ENCODE measurements at regions not wholly inside any gene's neighbourhood (a gene's known extent, or its start where the extent isn't known, plus 50 kb on each side); places are given as distances from the start of the nearest gene placed in this dataset.
"Not testable (repeated sequence)": the region's sequence is repeated elsewhere in the genome, so short reads cannot be mapped to it uniquely, and the experiment has no call there.

DNA sequence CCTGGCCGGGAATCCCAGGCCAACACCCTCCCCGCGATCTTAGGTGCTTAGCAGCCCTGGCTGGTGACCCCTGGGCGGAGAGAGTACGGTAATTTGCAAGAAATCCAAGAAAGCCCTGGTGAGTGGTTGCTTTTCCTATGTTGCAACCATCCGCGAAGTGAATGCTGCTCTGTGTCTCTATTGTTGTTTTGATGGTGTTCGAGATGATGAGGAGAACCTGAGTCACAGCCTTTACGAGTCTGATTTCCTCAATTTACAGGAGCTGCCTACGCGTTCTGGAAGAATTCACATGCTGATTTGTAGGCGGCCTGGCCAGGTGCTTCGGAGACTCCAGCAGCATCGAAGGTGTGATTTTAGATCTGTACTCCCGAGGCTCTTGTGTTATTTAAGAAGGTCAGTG, 63.3 kb downstream of the TMEM235 start:
- ATAC-seq (ENCODE audit: low read depth) (no peak), DNase-seq (no peak)
- TF ChIP-seq CTCF (IDR thresholded peaks at IDR 0.05), result no peak
- TF ChIP-seq EZH2 (IDR thresholded peaks at IDR 0.05; ENCODE audit: borderline replicate concordance, insufficient read depth, low read depth, low read length, poor library complexity, severe bottlenecking), result no peak
- Mint-ChIP-seq H3K27ac (no peak overlapping the region), H3K4me3 (no peak overlapping the region), H3K27me3 (no peaks in the 10 kb centered on the region), H3K4me1 (no peaks in the 10 kb centered on the region), H3K9me3 (ENCODE audit: insufficient read depth) (no peaks in the 10 kb centered on the region)
- Histone ChIP-seq H3K36me3 (replicated peaks in 1 of 2; ENCODE audit: control extremely low read depth in 1 of 2, control insufficient read depth in 1 of 2, extremely low read depth in 1 of 2, insufficient read depth in 2 of 2, low read length in 1 of 2) (no peaks in the 10 kb centered on the region), H2AFZ (ENCODE audit: insufficient read depth, low read depth, low read length, poor library complexity, severe bottlenecking) (no peak overlapping the region), H3K27ac (ENCODE audit: low read length in 2 of 2) (no peak overlapping the region), H3K4me2 (replicated peaks; ENCODE audit: low read depth, low read length, poor library complexity, severe bottlenecking) (no peak overlapping the region), H3K9me3 (ENCODE audit: control extremely low read depth in 1 of 3, control insufficient read depth in 2 of 3, insufficient read depth in 1 of 3, low read length in 2 of 3) (no peaks in the 10 kb centered on the region), H4K20me1 (ENCODE audit: control insufficient read depth, insufficient read depth, low read length, poor library complexity, severe bottlenecking) (no peaks in the 10 kb centered on the region), H3K79me2 (ENCODE audit: control insufficient read depth, insufficient read depth, low read length) (no peaks in the 10 kb centered on the region), H3K4me1 (ENCODE audit: control insufficient read depth in 2 of 2, insufficient read depth in 2 of 2, low read length in 2 of 2) (peaks cover 3 to 5% of the 10 kb centered on the region in 2 donors), H3K4me3 (ENCODE audit: control extremely low read depth in 1 of 5, extremely low read depth in 1 of 5, insufficient read depth in 1 of 5, low read depth in 2 of 5, low read length in 4 of 5) (no peak overlapping the region), H3K27me3 (replicated peaks in 1 of 4; ENCODE audit: control extremely low read depth in 1 of 4, control insufficient read depth in 3 of 4, insufficient read depth in 4 of 4, low read length in 3 of 4) (no peaks in the 10 kb centered on the region), H3K9ac (ENCODE audit: low read length) (no peak overlapping the region)
- POLR2A ChIA-PET, result no interaction called here
- 94% methylated on average over 15 of the region's 15 CpGs for WGBS (ENCODE audit: insufficient coverage)
- CTCF ChIA-PET, result interaction anchor here (9.2 kb wide), 1 partner anchor 128 kb away, joined by 86 read pairs; no protein-coding TSS in a partner anchor
- intact Hi-C loops (cut with micrococcal nuclease), result no loop called here

GRCh38 chr17:78294356-78294755, 62.9 kb downstream of the TMEM235 start:
- Mint-ChIP-seq H3K27me3 (no peaks in the 10 kb centered on the region), H3K9me3 (ENCODE audit: insufficient read depth) (no peaks in the 10 kb centered on the region), H3K4me3 (no peak overlapping the region), H3K4me1 (no peaks in the 10 kb centered on the region), H3K27ac (no peak overlapping the region)
- H3K9ac ChIP-seq (ENCODE audit: low read length), result no peak overlapping the region
- WGBS (ENCODE audit: insufficient coverage), result 93% methylated on average over 8 of the region's 9 CpGs
- H3K27me3 ChIP-seq (replicated peaks in 1 of 4; ENCODE audit: control extremely low read depth in 1 of 4, control insufficient read depth in 3 of 4, insufficient read depth in 4 of 4, low read length in 3 of 4), result no peaks in the 10 kb centered on the region
- ChIA-PET POLR2A (no interaction called here), CTCF (interaction anchor here (9.2 kb wide), 1 partner anchor 128 kb away, joined by 86 read pairs; no protein-coding TSS in a partner anchor)
- DNase-seq, result no peak
- H3K9me3 ChIP-seq (ENCODE audit: control extremely low read depth in 1 of 3, control insufficient read depth in 2 of 3, insufficient read depth in 1 of 3, low read length in 2 of 3), result no peaks in the 10 kb centered on the region
- no peaks in the 10 kb centered on the region for H3K36me3 ChIP-seq (replicated peaks in 1 of 2; ENCODE audit: control extremely low read depth in 1 of 2, control insufficient read depth in 1 of 2, extremely low read depth in 1 of 2, insufficient read depth in 2 of 2, low read length in 1 of 2)
- no peak overlapping the region for H3K27ac ChIP-seq (ENCODE audit: low read length in 2 of 2)
- H4K20me1 ChIP-seq (ENCODE audit: control insufficient read depth, insufficient read depth, low read length, poor library complexity, severe bottlenecking), result no peaks in the 10 kb centered on the region
- intact Hi-C loops (cut with micrococcal nuclease), result no loop called here
- H3K79me2 ChIP-seq (ENCODE audit: control insufficient read depth, insufficient read depth, low read length), result no peaks in the 10 kb centered on the region
- H3K4me2 ChIP-seq (replicated peaks; ENCODE audit: low read depth, low read length, poor library complexity, severe bottlenecking), result no peak overlapping the region
- H3K4me3 ChIP-seq (ENCODE audit: control extremely low read depth in 1 of 5, extremely low read depth in 1 of 5, insufficient read depth in 1 of 5, low read depth in 2 of 5, low read length in 4 of 5), result no peak overlapping the region
- no peak overlapping the region for H2AFZ ChIP-seq (ENCODE audit: insufficient read depth, low read depth, low read length, poor library complexity, severe bottlenecking)
- ATAC-seq (ENCODE audit: low read depth), result no peak
- TF ChIP-seq CTCF (IDR thresholded peaks at IDR 0.05) (no peak), EZH2 (IDR thresholded peaks at IDR 0.05; ENCODE audit: borderline replicate concordance, insufficient read depth, low read depth, low read length, poor library complexity, severe bottlenecking) (no peak)
- H3K4me1 ChIP-seq (ENCODE audit: control insufficient read depth in 2 of 2, insufficient read depth in 2 of 2, low read length in 2 of 2), result peaks cover 3 to 9% of the 10 kb centered on the region in 2 donors

- 82% methylated on average over 4 of the region's 6 CpGs for WGBS (ENCODE audit: insufficient coverage)
- intact Hi-C loops (cut with micrococcal nuclease); H3K27ac Mint-ChIP-seq; DNase-seq; H4K20me1 ChIP-seq (ENCODE audit: control insufficient read depth, insufficient read depth, low read length, poor library complexity, severe bottlenecking); H3K9ac ChIP-seq (ENCODE audit: low read length); H3K4me2 ChIP-seq (replicated peaks; ENCODE audit: low read depth, low read length, poor library complexity, severe bottlenecking); H3K4me1 ChIP-seq (ENCODE audit: control insufficient read depth in 2 of 2, insufficient read depth in 2 of 2, low read length in 2 of 2); H2AFZ ChIP-seq (ENCODE audit: insufficient read depth, low read depth, low read length, poor library complexity, severe bottlenecking); H3K9me3 Mint-ChIP-seq (ENCODE audit: insufficient read depth); H3K79me2 ChIP-seq (ENCODE audit: control insufficient read depth, insufficient read depth, low read length); H3K4me3 ChIP-seq (ENCODE audit: control extremely low read depth in 1 of 5, extremely low read depth in 1 of 5, insufficient read depth in 1 of 5, low read depth in 2 of 5, low read length in 4 of 5); ATAC-seq (ENCODE audit: low read depth); H3K27me3 ChIP-seq (replicated peaks in 1 of 4; ENCODE audit: control extremely low read depth in 1 of 4, control insufficient read depth in 3 of 4, insufficient read depth in 4 of 4, low read length in 3 of 4); H3K36me3 ChIP-seq (replicated peaks in 1 of 2; ENCODE audit: control extremely low read depth in 1 of 2, control insufficient read depth in 1 of 2, extremely low read depth in 1 of 2, insufficient read depth in 2 of 2, low read length in 1 of 2); H3K9me3 ChIP-seq (ENCODE audit: control extremely low read depth in 1 of 3, control insufficient read depth in 2 of 3, insufficient read depth in 1 of 3, low read length in 2 of 3); H3K4me3 Mint-ChIP-seq; H3K4me1 Mint-ChIP-seq; H3K27me3 Mint-ChIP-seq; H3K27ac ChIP-seq (ENCODE audit: low read length in 2 of 2): not testable (repeated sequence)
- ChIA-PET CTCF (interaction anchor here (0.8 to 9.2 kb wide), 4 partner anchors 9 to 130 kb away, joined by 3 to 86 read pairs (median 4); no protein-coding TSS in a partner anchor), POLR2A (interaction anchor here (0.7 kb wide), 1 partner anchor 270 kb away, joined by 6 read pairs; no protein-coding TSS in a partner anchor)
These were observed 61.7 kb downstream of the TMEM235 start for GRCh38 chr17:78293151-78293550.
